Ishikawa (cell line): ENCODE measurements at regions not wholly inside any gene's neighbourhood (a gene's known extent, or its start where the extent isn't known, plus 50 kb on each side); places are given as distances from the start of the nearest gene placed in this dataset.

Source experiments
- CEBPB ChIP-seq: IDR thresholded peaks from 2 replicates; pipeline ENCODE4 v1.6.1; 2012
- CREB1 ChIP-seq: IDR thresholded peaks from 2 replicates; pipeline ENCODE4 v1.6.1; 2012; ENCODE audit warnings: low read depth
- EGR1 ChIP-seq: IDR thresholded peaks from 2 replicates; pipeline ENCODE4 v1.6.1; 2012
- EP300 ChIP-seq: IDR thresholded peaks from 2 replicates; pipeline ENCODE4 v1.6.1; 2012; ENCODE audit warnings: borderline replicate concordance
- FOXM1 ChIP-seq: IDR thresholded peaks from 2 replicates; pipeline ENCODE4 v1.6.1; 2012; ENCODE audit warnings: low read depth, borderline replicate concordance
- MAX ChIP-seq: IDR thresholded peaks from 2 replicates; pipeline ENCODE4 v1.6.1; 2012
- NFIC ChIP-seq: IDR thresholded peaks from 2 replicates; pipeline ENCODE4 v1.6.1; 2012
- RAD21 ChIP-seq: IDR thresholded peaks from 2 replicates; pipeline ENCODE4 v1.6.1; 2012; ENCODE audit warnings: low read depth
- TAF1 ChIP-seq: IDR thresholded peaks from 2 replicates; pipeline ENCODE4 v1.6.1; 2012; ENCODE audit warnings: low read depth, mild to moderate bottlenecking
- TCF12 ChIP-seq: IDR thresholded peaks from 2 replicates; pipeline ENCODE4 v1.6.1; 2012; ENCODE audit warnings: low read depth
- TEAD4 ChIP-seq: IDR thresholded peaks from 2 replicates; pipeline ENCODE4 v1.6.1; 2012
- YY1 ChIP-seq: IDR thresholded peaks from 2 replicates; pipeline ENCODE4 v1.6.1; 2012; ENCODE audit warnings: low read depth
- ZBTB7A ChIP-seq: IDR thresholded peaks from 2 replicates; pipeline ENCODE4 v1.6.1; 2012; ENCODE audit warnings: low read depth
- TF ChIP-seq, protein P1 (sequence below): IDR thresholded peaks from 2 replicates; pipeline ENCODE4 v1.6.1; 2012
- TF ChIP-seq, protein P2 (sequence below): IDR thresholded peaks from 2 replicates; pipeline ENCODE4 v1.6.1; 2012; ENCODE audit warnings: low read depth, mild to moderate bottlenecking

DNA sequence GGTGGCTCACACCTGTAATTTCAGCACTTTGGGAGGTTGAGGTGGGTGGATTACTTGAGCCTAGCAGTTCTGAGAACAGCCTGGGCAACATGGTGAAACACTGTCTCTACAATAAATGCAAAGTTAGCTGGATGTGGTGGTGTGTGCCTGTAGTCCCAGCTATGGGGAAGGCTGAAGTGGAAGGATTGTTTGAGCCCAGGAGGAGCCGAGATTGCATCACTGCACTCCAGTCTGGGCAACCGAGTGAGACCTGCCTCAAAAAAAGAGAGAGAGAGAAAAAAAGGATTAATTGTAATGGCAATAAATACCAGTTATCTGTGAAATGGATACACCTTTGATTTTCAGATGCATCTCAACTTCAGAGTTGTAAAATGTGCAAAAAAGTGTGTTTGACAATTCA, 58.8 kb downstream of the SPRY1 start:
- TF ChIP-seq RAD21 = no peak
- TF ChIP-seq TEAD4 = no peak

DNA sequence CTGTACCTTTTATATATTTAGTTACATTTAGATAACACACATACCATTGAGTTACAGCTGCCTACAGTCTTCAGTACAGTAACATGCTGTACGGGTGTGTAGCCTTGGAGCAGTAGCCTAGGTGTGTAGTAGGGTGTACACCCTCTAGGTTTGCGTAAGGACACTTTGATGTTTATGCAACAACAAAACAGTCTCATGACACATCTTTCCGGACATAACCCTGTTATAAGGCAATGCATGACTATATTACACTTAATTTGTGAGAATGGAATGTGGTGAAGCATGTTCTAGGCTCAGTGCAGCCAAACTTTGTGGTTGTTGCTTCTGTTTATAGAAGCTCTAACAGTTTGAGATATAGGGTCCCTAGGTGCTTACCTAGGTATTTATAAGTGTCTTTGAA, 65.4 kb downstream of the SPRY1 start:
- no peak for TF ChIP-seq EGR1
- TF ChIP-seq MAX = no peak
- TF ChIP-seq TCF12 = no peak
- no peak for TF ChIP-seq CEBPB
- no peak for TF ChIP-seq FOXM1
- TF ChIP-seq ZBTB7A = no peak
- TF ChIP-seq, protein P1, sequence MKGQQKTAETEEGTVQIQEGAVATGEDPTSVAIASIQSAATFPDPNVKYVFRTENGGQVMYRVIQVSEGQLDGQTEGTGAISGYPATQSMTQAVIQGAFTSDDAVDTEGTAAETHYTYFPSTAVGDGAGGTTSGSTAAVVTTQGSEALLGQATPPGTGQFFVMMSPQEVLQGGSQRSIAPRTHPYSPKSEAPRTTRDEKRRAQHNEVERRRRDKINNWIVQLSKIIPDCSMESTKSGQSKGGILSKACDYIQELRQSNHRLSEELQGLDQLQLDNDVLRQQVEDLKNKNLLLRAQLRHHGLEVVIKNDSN = no peak
- TF ChIP-seq CREB1 = no peak
- TF ChIP-seq, protein P2, sequence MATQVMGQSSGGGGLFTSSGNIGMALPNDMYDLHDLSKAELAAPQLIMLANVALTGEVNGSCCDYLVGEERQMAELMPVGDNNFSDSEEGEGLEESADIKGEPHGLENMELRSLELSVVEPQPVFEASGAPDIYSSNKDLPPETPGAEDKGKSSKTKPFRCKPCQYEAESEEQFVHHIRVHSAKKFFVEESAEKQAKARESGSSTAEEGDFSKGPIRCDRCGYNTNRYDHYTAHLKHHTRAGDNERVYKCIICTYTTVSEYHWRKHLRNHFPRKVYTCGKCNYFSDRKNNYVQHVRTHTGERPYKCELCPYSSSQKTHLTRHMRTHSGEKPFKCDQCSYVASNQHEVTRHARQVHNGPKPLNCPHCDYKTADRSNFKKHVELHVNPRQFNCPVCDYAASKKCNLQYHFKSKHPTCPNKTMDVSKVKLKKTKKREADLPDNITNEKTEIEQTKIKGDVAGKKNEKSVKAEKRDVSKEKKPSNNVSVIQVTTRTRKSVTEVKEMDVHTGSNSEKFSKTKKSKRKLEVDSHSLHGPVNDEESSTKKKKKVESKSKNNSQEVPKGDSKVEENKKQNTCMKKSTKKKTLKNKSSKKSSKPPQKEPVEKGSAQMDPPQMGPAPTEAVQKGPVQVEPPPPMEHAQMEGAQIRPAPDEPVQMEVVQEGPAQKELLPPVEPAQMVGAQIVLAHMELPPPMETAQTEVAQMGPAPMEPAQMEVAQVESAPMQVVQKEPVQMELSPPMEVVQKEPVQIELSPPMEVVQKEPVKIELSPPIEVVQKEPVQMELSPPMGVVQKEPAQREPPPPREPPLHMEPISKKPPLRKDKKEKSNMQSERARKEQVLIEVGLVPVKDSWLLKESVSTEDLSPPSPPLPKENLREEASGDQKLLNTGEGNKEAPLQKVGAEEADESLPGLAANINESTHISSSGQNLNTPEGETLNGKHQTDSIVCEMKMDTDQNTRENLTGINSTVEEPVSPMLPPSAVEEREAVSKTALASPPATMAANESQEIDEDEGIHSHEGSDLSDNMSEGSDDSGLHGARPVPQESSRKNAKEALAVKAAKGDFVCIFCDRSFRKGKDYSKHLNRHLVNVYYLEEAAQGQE = no peak
- no peak for TF ChIP-seq TAF1
- no peak for TF ChIP-seq TEAD4
- no peak for TF ChIP-seq YY1
- no peak for TF ChIP-seq RAD21
- TF ChIP-seq NFIC = no peak
- TF ChIP-seq EP300 = no peak

DNA sequence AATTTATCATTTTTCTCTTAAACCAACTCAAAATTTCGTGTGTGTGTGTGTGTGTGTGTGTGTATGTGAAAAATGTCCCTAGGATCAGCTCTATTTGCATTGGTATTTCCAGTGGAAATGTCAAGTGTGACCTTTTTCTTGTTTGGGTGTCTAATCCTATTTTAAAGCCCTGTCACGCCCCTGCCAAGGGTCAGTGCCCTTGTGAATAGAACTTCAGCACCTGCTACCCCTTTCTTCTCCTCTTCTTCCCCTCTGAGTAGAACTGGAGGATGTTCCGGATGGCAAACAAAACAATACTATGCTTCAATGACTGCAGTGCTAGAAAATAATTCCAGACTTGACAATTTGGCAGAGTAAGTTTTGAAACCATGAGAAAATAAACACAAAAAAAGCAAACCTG, 67.3 kb downstream of the SPRY1 start:
- TF ChIP-seq YY1 (no peak), TAF1 (no peak), RAD21 (no peak), CEBPB (no peak), CREB1 (no peak), TCF12 (no peak), ZBTB7A (no peak), EP300 (no peak)
- TF ChIP-seq, protein P1 = no peak
- TF ChIP-seq, protein P2 = no peak

- TF ChIP-seq RAD21 (no peak), YY1 (no peak), CREB1 (no peak), EP300 (no peak), TAF1 (no peak), ZBTB7A (no peak), NFIC (no peak), MAX (no peak), EGR1 (no peak), TEAD4 (no peak), CEBPB (no peak), TCF12 (no peak), FOXM1 (no peak)
- TF ChIP-seq, protein P1 = no peak
- TF ChIP-seq, protein P2 = no peak
These were observed 68.8 kb downstream of the SPRY1 start for GRCh38 chr4:123465416-123465815.
